Keratinocyte (primary cell): ENCODE measurements at regions not wholly inside any gene's neighbourhood (a gene's known extent, or its start where the extent isn't known, plus 50 kb on each side); places are given as distances from the start of the nearest gene placed in this dataset.

Source experiments
- CTCF ChIP-seq, 3 experiments: IDR thresholded peaks in 1 of 3; conservative IDR thresholded peaks in 1 of 3; optimal IDR thresholded peaks in 1 of 3; 2 replicates in 2 of 3; 3 replicates in 1 of 3; pipeline versions ENCODE3 to v1.5.1; 2011; ENCODE audit warnings: low read length in 3 of 3, mild to moderate bottlenecking in 3 of 3, moderate library complexity in 2 of 3, control low read depth in 1 of 3, inconsistent platforms in 1 of 3; ENCODE audit not compliant: insufficient read depth in 2 of 3; ENCODE audit errors: extremely low read depth in 1 of 3
- EZH2 ChIP-seq: IDR thresholded peaks from one replicate; pipeline ENCODE4 v1.6.1; 2012; ENCODE audit warnings: inconsistent platforms, mild to moderate bottlenecking, low read length, moderate library complexity

DNA sequence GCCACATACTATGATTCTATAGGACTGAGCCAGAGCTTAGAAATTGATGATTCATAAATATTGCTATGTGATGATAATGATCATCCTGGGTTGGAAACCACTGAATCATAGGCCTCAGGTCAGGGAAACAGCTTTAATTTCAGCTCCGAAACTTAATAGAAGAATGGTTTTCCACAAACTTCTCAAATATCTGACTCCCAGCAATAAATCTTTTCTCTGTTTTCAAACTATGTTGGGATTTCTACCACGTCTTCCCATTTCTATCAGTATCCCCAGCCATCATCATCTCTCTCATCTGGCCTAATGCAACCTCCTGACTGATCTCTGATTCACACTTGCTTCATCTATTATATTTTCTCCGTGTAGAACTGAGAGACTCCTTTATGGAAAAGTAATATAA, 521.8 kb upstream of the AGA start:
- TF ChIP-seq CTCF (optimal IDR thresholded peaks at IDR 0.05 in 1 of 3, IDR thresholded peaks at IDR 0.05 in 1 of 3, conservative IDR thresholded peaks at IDR 0.05 in 1 of 3; ENCODE audit: extremely low read depth in 1 of 3, insufficient read depth in 2 of 3, low read length in 3 of 3), result no peak
- no peak for TF ChIP-seq EZH2
